ENCODE measurements at regions not wholly inside any gene's neighbourhood (a gene's known extent, or its start where the extent isn't known, plus 50 kb on each side); places are given as distances from the start of the nearest gene placed in this dataset.

DNA sequence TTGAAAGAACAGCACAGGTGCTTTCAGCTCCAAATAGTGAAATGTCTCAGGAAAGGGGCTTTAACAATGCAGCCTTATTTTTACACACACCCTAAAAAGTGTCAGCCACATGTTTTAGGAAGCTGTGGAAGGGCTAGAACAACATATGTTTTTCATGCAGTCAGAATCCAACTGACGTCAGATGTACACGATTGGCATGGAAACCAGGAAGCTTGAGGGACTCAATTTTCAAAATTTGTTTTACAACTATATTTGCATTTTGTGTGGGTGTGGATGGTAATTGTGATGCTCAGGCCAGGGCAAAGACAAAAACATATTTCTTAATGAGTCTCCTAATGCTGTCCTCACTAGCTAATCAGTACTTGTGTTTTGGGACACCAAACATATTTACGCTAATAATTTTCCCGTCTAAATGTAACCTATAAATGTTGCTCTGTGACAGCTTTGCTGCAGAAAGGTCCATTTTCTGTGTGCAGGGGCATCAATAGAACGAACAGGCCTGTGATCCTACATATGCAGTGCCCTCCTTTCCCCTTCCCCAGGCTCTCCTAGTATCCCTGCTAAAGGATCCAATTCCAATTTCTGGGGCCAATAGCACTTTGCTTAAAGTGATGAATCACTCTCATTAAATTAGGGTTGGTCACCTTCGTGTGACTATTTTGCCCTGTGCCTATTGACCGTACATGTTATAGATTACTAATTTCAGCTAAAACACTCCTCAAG, 434.0 kb upstream of the CDH5 start:
- DNase-seq (ENCODE audit: low spot score): no peak

DNA sequence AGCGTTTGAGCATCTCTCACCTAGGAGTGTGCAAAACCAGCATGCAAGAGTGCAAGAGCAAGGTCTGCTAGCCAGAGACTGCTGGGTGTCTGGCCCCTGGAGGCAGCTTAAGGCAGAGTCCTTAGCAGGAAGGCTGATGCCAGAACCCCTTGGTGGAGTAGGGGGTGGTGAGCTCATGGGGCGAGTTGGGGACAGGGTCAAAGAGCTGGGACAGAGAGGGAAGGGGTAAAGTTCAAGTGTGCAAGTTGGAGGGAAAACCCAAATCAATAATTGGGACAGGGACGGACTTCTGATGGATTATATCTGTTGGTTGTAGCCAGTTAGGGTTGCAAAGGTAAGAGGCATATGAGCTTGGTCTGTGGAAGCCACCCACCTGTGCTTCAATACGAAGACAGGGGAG, 443.6 kb upstream of the CDH5 start:
- no peak for DNase-seq (ENCODE audit: low spot score)

DNA sequence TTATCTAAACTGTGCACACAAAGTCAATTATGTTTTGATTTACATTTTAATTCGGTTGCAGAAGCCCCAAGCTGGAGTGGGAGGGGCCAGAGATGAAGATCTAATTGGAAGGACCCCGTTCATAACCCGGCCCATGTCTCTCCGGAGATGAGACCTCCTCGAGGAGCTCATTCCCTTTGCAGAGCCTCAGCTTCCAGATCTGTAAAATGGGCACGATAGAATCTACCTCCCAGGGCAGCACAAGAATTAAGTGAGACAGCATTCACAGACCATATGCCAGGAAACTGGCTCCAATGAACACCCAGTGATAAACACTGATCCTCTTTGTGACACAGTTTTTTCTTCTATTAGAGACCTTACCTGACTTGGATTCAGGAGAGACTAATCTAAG, 446.5 kb upstream of the CDH5 start:
- no peak for DNase-seq (ENCODE audit: low spot score)

DNA sequence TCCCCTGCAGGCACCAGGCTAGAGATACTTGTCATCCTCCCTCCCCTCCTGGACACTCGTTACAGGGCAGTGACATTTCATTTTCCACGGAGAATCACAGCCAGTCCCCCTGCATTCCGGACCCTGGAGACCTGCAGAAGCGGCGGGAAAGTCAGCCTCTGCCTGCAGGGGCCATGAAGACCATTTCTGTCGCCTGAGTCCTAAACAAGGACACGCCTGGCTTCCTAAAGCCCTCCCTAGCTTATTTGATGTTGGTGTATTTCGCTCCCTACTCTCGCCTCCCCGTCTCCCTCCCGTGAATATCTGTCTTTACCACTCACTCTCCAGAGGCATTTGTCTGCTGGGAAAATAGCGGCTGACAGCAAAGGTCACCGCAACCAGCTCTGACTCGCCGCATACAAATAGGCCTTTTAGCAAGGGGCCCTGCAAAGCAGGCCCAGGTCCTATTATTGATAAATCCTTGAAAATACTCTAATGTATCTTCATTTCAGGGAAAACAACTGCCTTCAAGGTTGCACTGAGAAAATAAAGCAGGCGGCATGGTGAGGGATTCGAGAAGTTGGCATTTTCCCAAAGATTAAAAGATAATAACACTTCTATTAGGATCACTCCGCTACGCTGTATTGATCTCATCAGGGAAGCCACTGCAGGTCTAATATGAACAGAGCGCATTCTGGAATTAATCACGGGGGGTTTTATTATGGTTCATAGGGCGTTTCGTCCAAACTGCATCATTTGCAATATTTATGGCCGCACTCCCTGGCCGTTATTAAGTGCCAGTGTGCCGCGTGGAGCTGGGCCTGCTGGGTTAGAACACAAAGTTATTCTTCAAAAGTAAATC, 447.1 kb upstream of the CDH5 start:
- DNase-seq (ENCODE audit: low spot score): no peak

DNA sequence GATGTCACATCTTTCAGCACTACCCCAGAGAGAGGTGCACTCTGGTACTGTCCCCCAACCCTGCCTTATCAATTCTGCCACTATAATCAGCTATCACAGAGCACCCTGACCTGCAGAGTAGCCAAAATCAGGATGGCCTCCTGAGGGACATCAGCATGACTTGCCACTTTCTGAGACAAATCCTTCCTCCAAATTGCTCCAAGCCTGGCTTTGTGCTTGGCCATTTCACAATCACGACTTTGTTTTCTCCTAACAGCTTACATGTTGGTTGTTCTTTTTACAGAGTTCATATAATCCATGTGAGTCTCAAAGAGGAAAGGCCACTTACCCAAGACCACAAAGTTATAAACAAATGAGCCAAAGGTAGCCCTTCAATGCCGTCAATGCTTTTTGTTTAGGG, 449.0 kb upstream of the CDH5 start:
- no peak for DNase-seq (ENCODE audit: low spot score)

GRCh38 chr16:65916995-65917394, 449.5 kb upstream of the CDH5 start:
- no peak for DNase-seq (ENCODE audit: low spot score)

DNA sequence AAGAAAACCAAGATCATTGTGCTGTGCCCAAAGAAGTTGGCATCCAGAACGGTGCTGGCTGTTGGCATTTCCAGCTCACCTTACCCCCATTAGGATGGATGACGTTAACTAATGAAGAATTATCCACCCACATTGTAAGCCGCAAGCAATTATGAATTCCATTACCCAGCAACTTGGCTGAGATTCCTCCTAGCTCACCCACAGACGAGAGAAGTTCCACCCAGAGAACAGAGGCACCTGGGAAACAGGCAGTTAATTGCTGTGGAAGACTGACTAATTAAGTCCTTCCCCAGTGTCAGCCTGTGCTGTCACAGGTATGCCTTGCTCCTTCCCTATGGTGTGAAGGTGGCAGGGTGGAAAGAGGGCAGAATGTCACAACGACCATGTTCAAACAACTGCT, 456.2 kb upstream of the CDH5 start:
- DNase-seq (ENCODE audit: low spot score): no peak

- DNase-seq (ENCODE audit: low spot score): no peak
Observed at GRCh38 chr16:65909310-65910050, 457.0 kb upstream of the CDH5 start.

DNA sequence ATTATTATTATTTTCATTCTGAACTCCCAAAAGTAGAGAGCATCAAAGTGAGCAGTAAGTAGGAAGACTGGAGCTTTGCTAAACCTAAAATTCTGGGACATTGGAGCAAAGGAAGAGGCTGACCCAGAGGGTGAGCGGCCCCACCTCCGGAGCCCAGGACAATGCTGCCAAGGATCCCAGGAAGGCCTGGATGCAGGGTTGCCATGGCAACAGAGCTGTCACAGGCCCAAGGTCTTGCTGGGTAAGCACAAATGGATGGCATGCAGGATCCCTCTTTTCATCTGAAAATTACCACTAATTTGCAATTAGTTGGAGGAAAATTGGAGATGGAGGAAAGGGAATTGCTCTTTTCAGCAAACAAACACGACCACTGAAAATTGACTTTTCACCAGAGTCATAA, 457.9 kb upstream of the CDH5 start:
- DNase-seq (ENCODE audit: low spot score): no peak

- no peak for DNase-seq (ENCODE audit: low spot score)
Observed at GRCh38 chr16:65905331-65905730, 461.2 kb upstream of the CDH5 start.

DNA sequence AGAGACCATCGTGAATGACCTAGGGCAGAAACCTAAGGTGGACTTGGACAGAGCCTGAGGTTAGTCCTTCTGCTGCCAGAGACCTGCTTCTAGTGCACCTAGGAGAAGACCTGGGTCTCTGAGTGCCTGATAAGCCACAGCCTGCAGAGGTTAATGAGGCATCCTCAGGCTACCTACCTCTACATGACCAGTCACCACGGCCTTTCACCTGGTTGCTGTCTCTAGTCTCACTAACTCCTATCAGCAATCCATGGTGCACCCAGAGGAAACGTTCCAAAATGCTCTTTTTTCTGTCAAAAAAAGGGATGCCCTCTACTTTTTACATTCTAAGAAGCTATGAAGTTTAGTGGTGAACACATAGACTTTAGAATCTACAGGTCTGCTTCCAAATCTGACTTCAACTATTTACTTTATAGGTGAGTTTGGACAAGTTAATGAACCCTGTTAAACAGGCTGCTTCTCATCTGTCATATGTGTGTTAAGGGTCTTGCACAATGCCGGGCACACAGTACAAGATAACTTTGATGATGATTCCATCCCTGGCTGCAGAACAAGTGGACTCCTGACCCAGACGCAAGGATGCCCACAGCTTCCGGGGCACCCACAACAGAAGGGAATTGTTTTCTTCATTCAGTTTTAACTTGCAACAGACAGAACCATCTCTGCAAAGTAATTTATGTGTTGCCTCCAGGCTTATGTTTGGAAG, 469.9 kb upstream of the CDH5 start:
- DNase-seq (ENCODE audit: low spot score): no peak

DNA sequence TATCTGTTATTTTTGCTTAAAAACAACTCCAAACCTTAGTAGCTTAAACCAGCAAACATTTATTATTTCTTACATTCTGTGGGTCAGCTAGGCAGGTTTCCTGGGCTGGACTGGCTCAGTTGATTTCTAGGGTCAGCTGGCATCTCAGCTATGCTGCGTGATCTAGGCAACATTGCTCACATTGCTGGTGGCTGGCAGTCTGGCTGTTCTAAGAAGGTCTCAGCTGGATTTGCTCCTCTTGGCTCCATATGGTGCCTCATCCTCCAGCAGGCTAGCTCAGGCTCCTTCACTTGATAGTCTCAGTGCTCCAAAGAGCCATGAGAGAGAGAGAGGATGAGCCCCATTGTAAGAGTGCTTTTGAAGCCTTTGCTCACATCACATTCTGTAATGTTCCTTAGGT, 470.6 kb upstream of the CDH5 start:
- no peak for DNase-seq (ENCODE audit: low spot score)

DNA sequence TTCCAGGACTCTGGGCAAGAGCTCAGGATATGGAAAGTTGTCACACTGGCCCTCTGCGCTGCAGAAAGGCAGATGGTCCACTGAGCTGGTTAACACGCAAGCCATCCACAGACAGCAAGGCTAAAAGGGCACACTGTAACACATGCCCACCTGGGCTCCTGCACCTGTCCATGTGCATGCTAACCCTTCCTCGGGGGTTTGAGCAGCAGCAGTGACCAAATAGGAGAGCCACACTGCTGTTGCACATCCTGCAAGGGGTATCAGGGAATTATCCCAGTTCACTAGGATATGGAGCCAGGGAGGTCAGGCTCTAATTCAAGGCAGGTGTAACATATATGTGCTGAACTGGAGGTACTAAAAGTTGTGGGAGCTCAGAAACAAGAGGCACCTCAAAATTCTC, 471.0 kb upstream of the CDH5 start:
- DNase-seq (ENCODE audit: low spot score): no peak

DNA sequence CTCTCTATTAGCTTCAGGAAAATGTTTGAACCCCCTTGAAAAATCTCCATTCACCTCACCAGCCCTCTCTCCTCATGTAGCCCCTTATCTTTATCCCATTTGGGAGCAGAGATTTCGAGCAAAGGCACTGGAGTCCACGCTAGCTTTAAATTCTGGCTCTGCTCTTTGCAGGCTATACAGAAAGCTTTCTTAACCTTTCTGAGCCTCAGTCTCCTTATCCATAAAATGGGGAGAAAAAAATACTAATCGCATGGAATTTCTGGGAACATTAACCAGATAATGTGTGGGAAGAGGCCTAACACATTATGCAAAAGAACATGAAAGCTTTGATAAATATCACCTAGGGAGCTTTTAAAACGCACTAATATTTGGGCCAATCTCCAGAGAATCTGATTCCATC, 476.3 kb upstream of the CDH5 start:
- no peak for DNase-seq (ENCODE audit: low spot score)

- DNase-seq (ENCODE audit: low spot score): no peak
Observed at GRCh38 chr16:65889533-65889966, 476.9 kb upstream of the CDH5 start.

DNA sequence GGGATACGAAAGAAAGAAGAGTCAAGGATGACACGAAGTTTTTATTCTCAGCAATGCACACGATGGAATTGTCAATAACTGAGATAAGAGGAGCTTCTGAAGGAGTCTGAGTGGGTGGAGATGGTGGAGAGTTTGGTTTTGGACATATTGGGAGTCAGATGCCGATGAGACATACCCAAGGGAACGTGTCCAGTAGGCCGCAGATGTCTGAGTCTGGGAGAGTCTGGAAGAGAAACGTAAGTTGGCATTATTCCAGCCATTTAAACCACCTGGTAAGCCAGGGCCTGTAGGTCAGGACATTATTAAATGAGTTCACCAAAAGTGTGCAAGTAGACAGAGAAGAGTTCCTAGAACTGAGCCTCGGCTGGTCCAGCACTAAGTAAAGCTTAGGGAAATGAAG, 478.3 kb upstream of the CDH5 start:
- DNase-seq (ENCODE audit: low spot score): no peak

- DNase-seq (ENCODE audit: low spot score): no peak
Observed at GRCh38 chr16:65884018-65884417, 482.5 kb upstream of the CDH5 start.

- no peak for DNase-seq (ENCODE audit: low spot score)
Observed at GRCh38 chr16:65878347-65878746, 488.1 kb upstream of the CDH5 start.

DNA sequence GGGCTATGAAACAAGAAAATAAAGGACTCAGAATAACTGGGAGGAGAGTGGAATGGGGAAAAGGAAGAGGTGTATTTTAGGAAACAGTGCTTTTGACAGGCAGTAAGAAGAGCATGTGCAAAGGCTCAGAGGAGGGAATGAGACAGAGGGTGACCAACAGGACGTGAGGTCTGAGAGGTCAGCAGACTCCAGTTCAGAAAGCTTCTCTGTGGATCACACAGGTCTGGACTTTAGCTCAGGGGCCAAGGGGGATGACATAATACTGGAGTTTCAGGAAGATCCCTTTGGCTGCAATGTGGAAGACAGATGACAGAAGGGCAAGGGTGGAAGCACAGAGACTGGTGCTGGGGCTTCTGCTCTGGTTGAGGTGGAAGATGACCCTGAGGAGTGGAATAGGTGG, 489.9 kb upstream of the CDH5 start:
- no peak for DNase-seq (ENCODE audit: low spot score)

DNA sequence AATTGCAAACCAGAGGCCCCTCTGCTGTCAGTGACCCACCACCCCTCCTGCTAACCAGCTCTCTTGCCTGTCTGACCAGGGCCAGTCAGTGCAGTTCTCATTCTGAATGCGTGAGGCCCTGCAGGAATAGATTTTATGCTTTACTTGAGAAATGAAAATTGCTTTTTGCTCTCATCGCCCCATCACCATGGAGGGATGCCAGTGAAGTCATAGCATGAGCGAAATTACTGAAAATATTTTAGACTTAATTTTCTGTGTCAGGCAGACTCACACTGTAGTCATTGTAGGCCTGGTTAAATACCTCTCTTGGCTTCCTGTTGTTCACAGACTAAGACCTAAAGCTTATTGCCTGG, 490.5 kb upstream of the CDH5 start:
- DNase-seq (ENCODE audit: low spot score): no peak

GRCh38 chr16:65875381-65876055, 491.0 kb upstream of the CDH5 start:
- no peak for DNase-seq (ENCODE audit: low spot score)
